Suppressor macrophage (primary cell): ENCODE measurements at regions not wholly inside any gene's neighbourhood (a gene's known extent, or its start where the extent isn't known, plus 50 kb on each side); places are given as distances from the start of the nearest gene placed in this dataset.

Experiments
- DNase-seq, 4 experiments: peaks; one replicate each; pipeline ENCODE4 v3.0.0-alpha.2; 2020 to 2022

DNA sequence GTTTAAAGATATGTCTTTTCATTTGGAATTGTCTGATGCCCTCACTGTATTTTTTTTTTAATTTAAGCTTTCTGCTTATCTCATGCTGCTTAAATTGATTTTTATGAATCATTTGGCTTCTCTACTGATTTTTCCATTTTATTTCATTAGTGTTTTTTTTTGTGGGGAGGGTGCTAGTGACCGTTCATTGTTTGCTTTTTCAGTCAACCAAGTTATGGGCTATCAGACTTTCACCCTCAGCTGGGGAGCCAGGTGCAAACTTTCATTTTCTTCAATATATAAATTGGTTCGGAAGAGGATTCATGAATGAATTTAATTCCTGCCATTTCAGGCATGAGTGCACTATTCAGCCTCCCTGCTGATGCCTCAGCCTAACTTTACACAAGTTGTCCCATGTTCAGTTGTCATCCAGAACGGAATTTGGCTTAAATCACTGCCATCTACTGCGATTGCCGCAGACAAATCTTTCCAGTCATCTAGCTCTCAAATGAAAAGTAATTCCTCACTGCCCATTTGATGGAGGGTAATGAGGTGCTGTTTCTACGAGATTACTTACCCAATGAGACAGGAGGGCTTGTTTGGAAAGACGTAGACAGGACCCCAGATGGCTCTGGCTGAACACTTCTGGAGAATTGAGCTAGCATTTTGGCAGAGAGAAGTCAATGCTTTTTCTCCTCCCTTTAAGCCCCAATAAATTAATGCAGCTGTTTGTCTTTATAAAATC is 89.9 kb upstream of the RORA start:
- no peak for DNase-seq

DNA sequence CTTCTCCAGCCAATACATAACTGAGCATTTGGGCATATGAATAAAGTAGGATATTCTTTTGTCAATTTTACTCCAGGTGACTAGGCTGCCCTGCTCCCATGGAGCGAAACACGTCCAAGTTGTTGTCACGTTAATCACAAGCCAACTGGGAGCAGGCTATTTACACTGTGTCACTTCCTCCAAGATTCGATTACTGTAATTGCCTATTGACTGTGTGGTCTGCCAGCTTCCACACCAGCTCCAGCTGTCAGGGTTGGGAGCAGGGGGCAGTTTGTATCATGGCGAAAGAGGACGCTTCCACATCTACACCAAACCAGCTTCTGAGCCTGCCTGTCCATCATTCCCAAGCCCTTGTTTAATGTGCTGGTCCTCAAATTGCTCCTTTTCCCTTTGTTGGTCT is 89.2 kb upstream of the RORA start:
- DNase-seq: no peak

DNA sequence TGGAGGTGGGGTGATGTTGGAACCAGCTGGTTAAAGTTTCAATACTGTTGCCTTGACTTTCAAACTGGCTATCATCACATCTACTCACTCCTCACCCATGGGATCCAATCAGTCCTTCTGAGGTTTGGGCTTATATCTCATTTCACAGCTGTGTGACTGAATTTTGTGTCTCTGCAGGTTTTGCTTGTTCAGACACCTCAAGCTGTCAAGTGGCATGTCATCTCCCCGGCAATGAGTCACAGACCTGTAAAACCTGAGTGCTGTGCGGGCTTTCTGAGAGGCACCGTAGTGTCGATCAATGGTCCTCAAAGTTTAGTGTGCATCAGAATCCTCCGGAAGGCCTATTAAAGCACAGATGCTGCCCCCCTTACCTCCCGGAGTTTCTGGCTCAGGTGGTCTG is 86.4 kb upstream of the RORA start:
- DNase-seq: no peak

DNA sequence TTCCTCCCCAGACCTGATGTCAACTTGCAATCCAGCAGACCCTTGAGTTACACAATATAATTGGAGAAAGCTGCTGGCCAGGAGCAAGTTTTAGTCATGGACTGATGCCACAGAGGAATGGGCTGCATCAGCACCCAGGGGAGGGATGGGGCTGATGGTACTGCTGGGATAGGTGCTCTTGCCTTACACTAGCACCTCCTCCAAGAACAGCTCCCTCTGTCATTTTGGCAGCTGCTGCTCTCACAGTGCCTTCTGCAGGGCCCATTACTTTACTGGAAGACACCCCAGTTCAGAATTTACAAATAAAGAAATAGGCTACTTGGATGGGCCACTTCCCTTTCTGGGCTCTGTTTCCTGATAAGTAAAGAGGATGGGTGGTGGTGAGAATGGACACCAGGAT is 85.3 kb upstream of the RORA start:
- DNase-seq: no peak

DNA sequence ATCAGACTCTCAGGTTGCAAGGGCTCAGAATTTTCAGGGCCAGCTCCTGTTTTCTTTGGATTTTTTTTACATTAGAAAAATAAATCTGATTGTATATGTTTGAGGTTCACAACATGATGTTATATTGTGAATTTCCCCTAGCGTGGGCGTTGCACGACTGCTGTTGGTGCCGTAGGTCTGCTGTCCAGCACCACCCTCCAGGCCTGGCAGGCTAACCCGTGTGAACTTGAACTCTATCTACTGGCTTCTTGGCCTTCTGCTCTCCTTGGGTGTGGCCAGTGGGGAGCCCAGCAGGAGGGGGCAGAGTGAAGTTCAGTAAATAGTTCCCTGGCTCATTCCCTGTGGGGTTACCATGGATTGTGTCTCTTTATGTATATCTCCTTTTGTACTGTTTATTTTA is 80.5 kb upstream of the RORA start:
- no peak for DNase-seq

DNA sequence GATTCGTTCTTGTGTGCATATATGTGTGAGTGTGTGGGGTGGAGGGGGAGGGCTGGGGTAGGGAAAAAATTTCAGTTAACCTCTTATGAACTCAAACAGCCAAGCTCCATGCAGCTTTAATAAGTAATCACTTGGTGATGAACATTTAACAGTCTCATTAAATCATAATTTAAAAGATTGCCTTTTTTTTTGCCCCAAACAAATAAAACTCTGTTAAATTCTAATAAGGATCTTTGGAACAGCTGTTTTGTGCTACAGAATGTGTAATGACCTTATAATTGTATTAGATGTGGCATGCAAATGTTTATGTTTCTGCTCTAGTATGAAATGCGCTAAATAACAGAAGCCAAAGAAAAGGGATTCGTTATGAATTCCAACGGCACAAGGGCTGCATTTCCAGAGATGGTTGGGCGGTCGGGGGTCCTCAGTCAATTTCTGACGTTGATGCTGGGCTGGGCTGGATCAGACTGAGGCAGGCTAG is 80.0 kb upstream of the RORA start:
- DNase-seq: no peak

DNA sequence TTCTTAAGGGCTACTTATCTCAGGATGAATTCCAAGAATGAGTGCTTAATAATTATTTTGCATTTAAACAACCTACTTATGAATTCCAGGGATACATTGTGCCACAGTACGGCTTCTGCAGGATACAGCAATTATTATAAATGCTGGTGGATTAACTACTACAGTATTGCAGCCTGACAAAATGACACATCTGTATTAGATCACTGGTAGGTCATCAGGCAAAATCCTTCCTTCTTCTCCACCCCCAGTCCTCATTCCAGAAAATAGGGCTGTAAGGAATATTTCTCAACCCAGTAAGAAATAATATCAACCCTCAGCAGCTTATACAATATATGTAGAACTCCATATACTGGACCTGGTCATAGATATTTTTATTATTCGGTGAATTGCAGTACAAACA is 79.3 kb upstream of the RORA start:
- no peak for DNase-seq

DNA sequence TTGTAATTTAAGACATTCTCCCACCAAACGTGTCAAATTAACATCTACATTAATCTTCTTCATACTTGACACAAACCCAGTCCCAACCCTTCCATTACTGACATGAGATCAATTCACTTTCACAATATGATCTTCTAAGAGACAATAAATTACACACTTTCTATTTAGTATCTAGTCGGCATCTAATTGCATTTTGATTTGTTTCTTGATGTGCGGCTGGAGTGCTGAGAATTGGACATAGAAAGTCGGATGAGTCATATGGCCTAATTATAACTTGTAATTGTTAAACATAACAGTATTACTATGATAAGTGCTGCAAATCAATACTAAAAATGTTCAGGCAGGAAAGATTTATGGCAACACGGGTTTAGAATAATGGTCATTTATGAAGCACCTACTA is 78.4 kb upstream of the RORA start:
- no peak for DNase-seq

DNA sequence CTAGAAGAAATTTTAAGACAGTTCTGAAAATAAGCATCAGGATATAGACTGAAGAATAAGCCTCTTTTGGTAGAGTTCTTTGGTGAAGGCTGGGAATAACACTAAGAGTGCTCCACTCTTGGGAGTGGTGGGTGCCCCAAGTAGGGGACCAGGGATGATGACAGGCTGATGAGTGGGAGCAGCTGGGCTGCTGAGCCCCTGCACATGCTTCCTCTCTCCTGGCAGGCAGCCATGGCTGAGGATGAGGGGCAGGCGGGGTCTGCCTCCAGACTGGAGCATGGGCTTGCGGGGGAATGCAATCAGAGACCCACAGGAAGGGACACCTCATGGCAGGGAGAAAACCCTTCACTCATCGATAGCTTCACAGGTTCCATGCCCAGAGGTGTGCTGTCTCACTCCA is 72.6 kb upstream of the RORA start:
- DNase-seq: no peak

DNA sequence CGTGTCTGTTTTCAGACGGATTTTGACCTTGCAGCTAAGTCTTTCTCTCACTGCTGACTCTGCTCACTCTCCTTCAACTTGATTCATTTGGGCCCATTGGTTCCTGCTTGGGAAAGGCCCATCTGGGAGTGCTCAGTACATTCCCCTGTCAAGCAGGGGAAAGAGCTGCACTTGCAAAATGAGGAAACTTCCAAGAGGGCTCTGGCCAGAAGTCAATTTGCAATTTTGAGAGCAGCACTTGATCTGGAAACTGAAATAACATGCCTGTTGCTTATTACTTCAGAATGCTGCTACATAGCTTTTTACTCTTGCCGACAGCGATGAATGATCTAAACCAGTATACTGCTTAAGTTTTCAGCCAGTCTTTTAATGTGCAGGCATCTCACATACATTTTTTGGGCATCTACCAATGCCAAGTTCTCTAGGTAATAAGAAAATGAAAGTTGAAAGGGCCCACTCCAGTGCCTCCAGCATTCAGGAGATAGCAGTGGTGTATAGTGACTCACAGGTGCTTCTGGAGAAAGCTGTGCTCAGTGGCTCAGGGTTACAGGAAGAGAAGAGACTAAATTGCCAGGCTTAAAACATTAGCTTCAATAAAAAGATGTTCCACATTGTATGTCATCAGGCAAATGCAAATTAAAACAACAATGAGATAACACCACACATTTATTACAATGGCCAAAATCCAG is 70.1 kb upstream of the RORA start:
- DNase-seq: no peak

DNA sequence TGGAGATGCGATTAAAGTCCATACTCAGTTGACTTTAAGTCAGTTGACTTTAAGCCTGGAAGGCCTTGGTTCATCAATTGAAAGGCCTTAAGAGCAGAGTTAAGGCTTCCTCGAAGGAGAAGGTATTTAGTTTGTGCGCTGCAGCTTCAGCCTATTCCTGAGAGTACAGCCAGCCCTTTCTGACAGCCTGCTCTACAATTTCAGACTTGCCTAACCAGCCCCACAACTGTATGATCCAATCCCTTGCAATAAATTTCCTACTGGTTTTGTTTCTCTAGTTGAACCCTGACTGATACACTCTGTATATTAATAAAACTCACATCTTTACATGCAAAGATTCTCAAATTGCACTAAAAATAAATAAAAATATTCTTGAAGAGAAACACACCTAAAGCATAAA is 66.1 kb upstream of the RORA start:
- DNase-seq: no peak

DNA sequence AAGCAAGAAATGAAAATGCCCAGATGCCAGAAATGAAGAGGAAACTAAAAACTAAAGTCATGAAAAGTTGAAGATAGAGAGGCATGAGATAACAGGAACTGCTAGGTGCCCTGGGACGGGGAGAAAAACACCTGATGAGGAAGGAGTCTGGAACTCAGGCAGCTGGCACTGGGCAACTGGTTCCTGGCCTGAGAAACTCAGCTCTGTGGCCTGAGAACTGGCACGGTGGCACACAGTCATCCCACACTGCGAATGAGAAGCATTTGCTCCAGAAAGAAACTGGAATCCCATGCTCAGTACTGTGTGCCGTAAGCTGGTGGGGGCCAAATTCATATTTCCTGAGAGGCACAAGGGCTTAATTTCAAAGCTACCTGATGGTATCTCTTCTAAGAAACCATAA is 53.6 kb upstream of the RORA start:
- no peak for DNase-seq

DNA sequence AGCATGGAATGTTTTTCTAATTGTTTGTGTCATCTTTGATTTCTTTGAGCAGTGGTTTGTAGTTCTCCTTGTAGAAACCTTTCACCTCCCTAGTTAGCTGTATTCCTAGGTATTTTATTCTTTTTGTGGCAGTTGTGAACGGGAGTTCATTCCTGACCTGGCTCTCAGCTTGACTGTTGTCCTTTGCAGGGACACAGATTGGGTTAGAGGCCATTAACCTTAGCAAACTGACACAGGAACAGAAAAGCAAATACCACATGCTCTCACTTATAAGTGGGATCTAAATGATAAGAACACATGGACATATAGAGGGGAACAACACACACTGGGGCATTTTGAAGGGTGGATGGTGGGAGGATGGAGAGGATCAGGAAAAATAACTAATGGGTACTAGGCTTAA is 52.2 kb upstream of the RORA start:
- DNase-seq: no peak
